SK-N-DZ (cell line): ENCODE measurements at regions not wholly inside any gene's neighbourhood (a gene's known extent, or its start where the extent isn't known, plus 50 kb on each side); places are given as distances from the start of the nearest gene placed in this dataset.

Source experiments
- DNase-seq: peaks from one replicate; pipeline ENCODE4 v3.0.0-alpha.2; 2015; ENCODE audit warnings: low spot score

DNA sequence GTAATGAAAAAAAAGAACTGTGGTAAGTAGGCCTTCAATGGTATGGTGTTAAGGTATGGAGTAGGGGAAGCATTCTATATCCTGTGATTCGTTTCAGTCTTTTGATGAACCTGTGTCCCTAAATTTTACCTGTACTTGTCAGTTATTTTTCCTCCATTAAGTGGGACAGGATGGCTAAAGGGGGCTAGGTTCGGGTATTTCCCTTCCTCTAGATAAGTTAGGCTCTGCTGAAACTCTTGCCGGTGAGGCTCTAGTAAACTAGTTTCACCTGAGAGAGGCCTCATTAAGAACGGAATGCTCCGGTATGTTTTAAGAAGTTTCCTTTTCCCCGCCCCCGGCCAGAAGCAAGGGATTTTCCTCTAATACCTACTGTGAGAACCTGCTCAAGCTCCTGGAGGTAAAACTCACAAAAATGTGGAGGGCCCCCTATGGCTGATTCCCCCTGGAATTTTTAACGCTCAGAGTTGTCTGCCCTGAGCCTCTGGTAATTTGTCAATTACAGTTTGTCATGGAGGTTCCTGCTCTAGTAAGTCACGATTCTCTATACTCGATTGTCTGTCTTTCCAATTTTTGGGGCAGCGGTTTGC, 87.7 kb downstream of the MACIR start:
- no peak for DNase-seq

DNA sequence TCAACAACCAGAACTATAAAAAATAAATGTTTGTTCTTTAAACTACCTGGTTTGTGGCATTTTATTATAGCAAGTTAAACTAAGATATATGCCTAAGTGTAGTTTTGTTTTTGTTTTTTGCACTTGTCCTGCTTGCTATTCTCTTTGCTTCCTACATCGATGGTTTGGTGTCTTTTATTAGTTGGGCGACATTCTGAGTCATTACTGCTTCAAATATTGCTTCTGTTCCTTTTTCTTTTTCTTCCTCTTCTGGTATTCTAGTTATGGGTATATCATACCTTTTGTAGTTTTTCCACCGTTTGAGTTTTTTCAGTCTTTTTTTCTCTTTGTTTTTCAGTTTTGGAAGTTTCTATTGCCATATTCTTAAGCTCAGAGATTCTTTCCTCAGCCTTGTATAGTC, 86.9 kb downstream of the MACIR start:
- DNase-seq, result no peak

DNA sequence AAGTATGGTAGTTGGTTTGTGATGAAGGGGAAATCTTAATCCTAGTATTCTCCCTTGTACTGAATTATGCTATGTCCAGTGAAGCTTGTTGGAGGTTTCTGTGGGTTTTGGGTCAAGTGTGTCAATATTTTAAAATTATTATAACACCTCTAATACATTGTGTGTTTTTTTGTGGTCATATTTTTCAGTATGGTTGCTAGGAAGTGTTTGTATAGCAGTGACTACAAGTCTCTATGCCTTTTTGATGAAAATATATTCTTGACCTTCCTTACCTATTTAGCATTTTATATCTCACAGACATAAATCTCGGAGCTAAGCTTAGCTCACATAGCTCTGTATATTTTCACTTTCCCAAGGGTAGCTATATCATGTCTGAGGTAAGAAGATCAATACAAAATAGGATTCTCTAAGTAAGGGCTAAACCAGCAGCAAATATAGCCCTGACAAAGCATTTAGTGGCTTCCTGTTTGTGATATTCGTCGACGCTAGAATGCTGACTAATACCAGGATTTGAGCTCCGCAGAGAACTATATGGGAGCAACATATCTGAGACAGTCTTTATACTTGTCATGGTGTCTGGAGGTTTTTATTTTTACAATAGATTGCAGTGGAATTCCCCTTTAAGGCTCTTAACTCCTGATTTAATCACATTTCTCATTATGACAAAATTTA, 82.3 kb downstream of the MACIR start:
- no peak for DNase-seq

DNA sequence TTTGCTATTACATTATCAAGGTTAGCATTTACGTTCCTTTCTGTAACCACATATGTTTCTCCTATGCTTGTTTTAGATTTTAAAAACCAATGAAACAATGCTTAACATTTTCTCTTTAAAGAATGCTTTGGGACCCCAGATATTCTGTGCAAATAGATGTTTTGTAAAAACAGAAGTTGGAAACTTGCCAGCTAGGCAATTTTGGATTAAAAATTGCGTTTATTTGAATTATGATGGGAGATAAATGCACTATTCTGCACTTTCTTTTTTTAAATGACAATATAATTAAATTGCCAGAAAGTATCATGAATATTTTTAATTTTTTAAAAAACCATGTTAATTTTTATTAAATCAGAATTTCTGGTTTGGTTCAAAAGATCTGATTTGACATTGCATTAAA, 81.6 kb downstream of the MACIR start:
- DNase-seq, result no peak

DNA sequence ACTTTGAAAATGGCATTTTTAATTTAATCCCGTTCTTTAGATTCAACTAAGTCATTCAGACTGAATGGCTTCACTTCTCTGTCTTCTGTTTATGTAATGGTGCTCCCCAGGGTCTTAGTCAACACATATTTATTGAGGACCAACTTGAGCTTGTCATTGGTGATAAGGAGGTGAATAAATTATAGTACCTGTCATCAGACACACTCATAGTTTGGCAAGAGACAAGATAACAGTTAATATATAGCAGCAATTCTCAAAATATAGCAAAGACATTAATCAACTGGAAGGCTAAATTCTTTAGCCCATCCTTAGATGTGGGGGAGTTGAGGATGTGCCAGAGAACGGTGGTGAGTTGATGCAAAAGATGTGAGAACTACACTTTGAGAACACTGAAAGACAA, 78.4 kb downstream of the MACIR start:
- no peak for DNase-seq

DNA sequence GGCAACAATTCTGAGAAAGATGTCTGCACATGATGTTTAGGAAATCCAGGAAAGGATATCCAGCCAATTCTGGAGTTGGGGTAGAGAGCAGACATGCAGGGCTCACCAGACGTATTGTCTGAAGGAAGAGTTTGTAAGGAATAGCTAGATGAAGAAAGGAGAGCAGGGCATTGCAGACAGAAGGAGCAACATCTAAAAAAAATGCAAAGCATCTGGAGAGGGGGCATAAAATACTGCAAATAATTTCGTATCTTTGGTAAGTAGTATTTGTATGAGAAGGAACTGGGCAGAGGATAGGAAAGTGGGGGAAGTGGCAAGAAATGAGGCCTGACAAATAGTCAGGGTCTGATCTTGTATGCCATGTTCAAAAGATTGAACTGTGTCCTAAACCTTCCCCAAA, 74.8 kb downstream of the MACIR start:
- DNase-seq, result no peak

DNA sequence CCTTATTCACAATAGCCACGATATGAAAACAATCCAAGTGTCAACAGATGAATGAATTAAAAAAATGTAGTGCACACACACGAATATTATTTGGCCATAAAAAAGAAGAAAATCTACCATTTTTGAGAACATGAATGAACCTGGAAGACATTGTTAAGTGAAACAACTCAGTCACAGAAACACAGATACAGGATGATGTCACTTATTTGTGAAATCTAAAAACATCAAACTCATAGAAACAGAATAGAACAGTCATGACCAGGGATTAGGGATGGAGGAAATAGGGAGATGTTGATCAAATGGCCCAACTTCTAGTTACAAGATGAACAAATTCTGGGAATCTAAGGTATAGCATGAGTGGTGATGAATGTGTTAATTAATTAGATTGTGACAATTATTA, 72.3 kb downstream of the MACIR start:
- no peak for DNase-seq
